ENCODE measurements at regions not wholly inside any gene's neighbourhood (a gene's known extent, or its start where the extent isn't known, plus 50 kb on each side); places are given as distances from the start of the nearest gene placed in this dataset.

DNA sequence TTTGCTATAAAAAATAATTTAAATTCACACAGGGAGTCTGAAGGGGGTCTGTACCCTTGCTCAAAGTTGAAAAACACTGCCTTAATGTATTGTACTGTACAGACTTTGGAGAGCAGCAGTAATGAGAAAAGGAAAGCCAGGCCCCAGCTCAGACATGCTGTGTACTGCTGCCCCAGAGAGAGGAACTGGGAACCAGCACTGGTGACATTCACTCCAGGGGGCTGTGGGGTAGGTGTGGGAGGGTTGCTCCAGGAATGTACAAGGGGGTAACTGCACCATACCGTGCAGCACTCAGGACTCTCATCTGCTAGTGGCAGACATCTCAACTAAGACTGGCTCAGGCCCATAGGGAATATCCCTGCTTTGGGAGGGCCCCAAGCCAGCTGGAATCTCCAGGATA is 146.0 kb upstream of the RMP24 start:
- TF ChIP-seq CTCF (conservative IDR thresholded peaks at IDR 0.05) = no peak
- no peak overlapping the region for H3K27ac ChIP-seq

DNA sequence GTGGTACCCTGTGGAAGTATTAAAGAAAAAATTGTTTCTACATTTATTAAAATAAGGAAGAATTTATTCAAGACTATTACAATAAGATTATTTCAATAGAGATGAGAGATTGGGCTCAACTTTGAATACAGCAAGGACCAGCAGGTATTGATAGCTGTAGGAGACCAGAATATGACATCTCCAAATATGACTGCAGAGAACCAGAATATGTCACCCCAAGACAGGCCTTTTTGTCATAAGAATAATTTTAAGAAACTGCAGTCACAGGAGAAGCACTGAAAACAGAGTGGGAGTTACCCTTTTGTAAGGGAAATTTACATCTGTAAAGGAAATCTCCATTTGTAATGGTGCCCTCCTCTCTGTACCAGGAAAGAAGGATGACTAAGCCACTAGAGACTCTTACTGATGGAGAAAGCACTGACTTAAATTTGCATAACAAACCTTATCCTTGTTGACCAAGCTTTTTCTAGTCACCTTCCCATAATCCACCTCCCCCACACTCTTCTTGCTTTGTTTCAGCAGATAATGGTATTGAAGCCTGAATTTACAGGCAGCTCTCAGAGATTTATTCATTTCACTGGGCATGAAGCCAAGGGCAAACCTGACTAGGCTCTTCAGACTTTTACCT is 145.1 kb upstream of the RMP24 start:
- H3K27ac ChIP-seq = no peak overlapping the region
- TF ChIP-seq CTCF (conservative IDR thresholded peaks at IDR 0.05) = no peak

- no peak overlapping the region for H3K27ac ChIP-seq
- TF ChIP-seq CTCF (conservative IDR thresholded peaks at IDR 0.05) = no peak
These were observed 144.6 kb upstream of the RMP24 start for GRCh38 chr18:35827903-35828275.

DNA sequence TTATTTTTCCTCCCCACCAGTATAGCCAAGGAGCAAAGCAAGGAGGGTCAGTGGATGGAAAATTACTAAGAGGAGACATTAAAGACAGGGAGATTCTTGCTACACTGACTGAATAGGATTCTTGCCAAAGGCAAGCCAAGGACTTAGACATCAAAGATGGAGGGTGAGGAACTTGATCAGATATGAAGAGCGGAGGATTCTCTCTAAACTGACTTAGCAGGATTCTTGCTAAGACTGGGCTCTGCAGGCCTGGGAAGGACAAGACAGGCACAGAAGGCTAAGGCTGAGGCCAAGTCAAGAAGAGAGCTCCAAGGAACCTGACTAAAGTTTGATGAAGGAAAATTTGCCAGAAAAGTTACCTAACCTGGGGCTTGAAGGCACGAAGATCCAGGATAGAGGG is 143.9 kb upstream of the RMP24 start:
- TF ChIP-seq CTCF (conservative IDR thresholded peaks at IDR 0.05) = no peak
- no peak overlapping the region for H3K27ac ChIP-seq

DNA sequence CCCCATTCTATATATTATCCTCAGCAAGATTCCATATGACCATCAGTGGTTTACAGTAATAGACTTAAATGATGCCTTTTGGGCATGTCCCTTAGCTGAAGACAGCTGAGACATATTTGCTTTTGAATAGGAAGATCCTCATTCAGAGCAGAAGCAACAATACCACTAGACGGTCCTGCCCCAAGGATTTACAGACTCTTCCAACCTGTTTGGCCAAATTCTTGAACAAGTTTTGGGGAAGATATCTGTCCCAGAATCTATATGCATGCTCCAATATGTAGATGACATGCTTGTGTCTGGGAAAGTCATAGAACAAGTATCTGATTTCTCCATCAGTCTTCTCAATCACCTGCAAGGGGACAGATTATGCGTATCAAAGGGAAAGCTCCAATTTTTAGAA is 137.1 kb upstream of the RMP24 start:
- no peak overlapping the region for H3K27ac ChIP-seq
- TF ChIP-seq CTCF (conservative IDR thresholded peaks at IDR 0.05) = no peak

- no peak overlapping the region for H3K27ac ChIP-seq
- TF ChIP-seq CTCF (conservative IDR thresholded peaks at IDR 0.05) = no peak
These were observed 136.6 kb upstream of the RMP24 start for GRCh38 chr18:35835833-35836232.

GRCh38 chr18:35836932-35837331 is 135.5 kb upstream of the RMP24 start:
- no peak overlapping the region for H3K27ac ChIP-seq
- no peak for TF ChIP-seq CTCF (conservative IDR thresholded peaks at IDR 0.05)
